BE2C (cell line): ENCODE measurements at regions not wholly inside any gene's neighbourhood (a gene's known extent, or its start where the extent isn't known, plus 50 kb on each side); places are given as distances from the start of the nearest gene placed in this dataset.
A peak's percentile ranks its signal among the peaks of the same experiment; 100 is the strongest.

Source experiments
- DNase-seq: peaks from one replicate; pipeline ENCODE4 v3.0.0-alpha.2; 2020
- H3K27me3 ChIP-seq: fragments of 250-450 bp; sonication (Bioruptor Pico); 2 replicates; pipeline ENCODE4 v1.5.1; 2020; ENCODE audit warnings: mild to moderate bottlenecking
- H3K36me3 ChIP-seq: fragments of 250-450 bp; sonication (Bioruptor Pico); 2 replicates; pipeline ENCODE4 v1.5.1; 2020; ENCODE audit warnings: mild to moderate bottlenecking
- H3K4me1 ChIP-seq: fragments of 250-450 bp; sonication (Bioruptor Pico); 2 replicates; pipeline ENCODE4 v1.5.1; 2020
- H3K4me3 ChIP-seq: 2 replicates; pipeline ENCODE4 v1.5.1; 2011; ENCODE audit warnings: low read depth, low read length
- H3K9me3 ChIP-seq: fragments of 250-450 bp; sonication (Bioruptor Pico); 2 replicates; pipeline ENCODE4 v1.5.1; 2020
- TF ChIP-seq, protein P1 (sequence below): IDR thresholded peaks from 2 replicates; pipeline ENCODE4 v1.5.1; 2012; ENCODE audit warnings: mild to moderate bottlenecking, low read depth, low read length

DNA sequence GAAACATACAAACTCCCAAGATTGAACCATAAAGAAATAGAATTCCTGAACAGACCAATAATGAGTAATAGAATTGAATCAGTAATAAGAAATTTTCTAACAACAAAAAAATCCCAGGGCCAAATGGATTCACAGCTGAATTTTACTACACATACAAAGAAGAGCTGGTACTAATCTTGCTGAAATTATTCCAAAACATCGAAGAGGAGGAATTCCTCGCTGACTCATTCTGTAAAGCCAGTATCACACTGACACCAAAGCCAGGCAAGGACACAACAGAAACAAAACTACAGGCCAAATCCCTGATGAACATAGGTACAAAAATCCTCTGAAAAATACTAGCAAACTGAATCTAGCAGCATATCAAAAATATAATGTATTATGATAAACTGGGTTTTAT is 367.8 kb upstream of the CLEC14A start:
- no peaks in the 10 kb centered on the region for H3K9me3 ChIP-seq
- no peaks in the 10 kb centered on the region for H3K36me3 ChIP-seq
- no peaks in the 10 kb centered on the region for H3K27me3 ChIP-seq
- TF ChIP-seq, protein P1, sequence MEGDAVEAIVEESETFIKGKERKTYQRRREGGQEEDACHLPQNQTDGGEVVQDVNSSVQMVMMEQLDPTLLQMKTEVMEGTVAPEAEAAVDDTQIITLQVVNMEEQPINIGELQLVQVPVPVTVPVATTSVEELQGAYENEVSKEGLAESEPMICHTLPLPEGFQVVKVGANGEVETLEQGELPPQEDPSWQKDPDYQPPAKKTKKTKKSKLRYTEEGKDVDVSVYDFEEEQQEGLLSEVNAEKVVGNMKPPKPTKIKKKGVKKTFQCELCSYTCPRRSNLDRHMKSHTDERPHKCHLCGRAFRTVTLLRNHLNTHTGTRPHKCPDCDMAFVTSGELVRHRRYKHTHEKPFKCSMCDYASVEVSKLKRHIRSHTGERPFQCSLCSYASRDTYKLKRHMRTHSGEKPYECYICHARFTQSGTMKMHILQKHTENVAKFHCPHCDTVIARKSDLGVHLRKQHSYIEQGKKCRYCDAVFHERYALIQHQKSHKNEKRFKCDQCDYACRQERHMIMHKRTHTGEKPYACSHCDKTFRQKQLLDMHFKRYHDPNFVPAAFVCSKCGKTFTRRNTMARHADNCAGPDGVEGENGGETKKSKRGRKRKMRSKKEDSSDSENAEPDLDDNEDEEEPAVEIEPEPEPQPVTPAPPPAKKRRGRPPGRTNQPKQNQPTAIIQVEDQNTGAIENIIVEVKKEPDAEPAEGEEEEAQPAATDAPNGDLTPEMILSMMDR: no peak
- DNase-seq: no peak
- H3K4me3 ChIP-seq: no peak overlapping the region
- H3K4me1 ChIP-seq: no peaks in the 10 kb centered on the region

DNA sequence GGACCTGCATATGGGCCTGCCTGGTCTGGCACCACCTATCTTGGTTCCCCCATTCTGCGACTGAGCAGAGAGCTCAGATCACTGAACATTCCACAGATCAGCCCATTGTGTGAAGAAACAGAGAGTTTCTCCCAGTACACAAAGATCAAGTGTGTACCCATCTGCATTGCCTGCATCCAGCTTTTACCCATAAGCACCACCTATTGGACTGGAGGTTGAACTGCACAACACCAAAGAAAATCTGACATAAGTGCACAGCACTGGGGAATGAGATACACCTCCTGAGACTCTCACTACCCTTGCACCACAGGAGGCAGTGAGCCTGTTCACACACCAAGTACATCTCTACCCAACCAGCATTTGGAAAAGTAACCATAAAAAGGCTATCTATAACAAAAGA is 362.6 kb upstream of the CLEC14A start:
- Histone ChIP-seq H3K9me3 (0 out of 2 replicates have a peak, but pooled peaks cover 2% of the 10 kb centered on the region), H3K4me1 (no peaks in the 10 kb centered on the region; the same call in 1 of the 2 replicates), H3K27me3 (no peaks in the 10 kb centered on the region), H3K36me3 (no peaks in the 10 kb centered on the region), H3K4me3 (no peak overlapping the region)
- TF ChIP-seq, protein P1: peak; percentile 52
- no peak for DNase-seq

DNA sequence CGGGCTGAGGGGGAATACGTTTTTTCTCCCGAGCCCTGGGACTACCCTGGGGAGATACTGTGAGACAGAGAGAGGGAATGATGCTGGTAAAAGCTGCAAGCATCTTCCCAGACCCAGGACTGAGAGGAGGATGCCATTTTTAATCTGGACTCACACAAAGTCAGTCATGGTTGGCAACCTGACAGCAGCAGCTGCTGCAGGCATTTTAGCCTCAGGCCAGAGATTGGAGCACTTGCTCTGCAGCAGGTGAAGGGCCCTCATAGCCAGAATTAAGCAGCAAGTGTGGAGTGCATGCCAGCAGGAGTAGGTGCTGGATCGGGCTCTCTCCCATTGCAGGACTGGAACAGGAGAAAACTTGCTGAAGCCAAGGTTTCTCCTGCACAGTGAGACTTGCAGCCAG is 361.1 kb upstream of the CLEC14A start:
- TF ChIP-seq, protein P1: no peak

DNA sequence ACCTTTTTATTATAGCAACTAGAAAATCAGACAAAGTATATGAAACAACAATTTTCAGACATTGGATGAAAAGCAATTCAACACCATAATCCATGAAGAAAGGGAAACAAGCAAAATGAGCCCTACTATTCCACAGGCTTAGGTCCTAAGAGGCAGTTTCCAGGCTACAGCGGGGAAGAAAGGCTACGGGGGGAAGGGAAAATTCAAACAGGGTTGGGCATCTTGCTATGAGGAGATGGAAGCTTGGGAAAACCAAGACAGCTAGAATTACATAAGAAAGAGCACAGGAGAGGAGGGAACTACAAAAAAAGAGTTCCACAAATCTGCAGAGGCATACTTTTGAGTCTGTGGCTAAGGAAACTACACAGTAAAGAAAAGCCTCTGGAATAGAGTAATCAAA is 356.0 kb upstream of the CLEC14A start:
- Histone ChIP-seq H3K27me3 (no peaks in the 10 kb centered on the region), H3K9me3 (no peaks in the 10 kb centered on the region), H3K4me3 (no peak overlapping the region), H3K4me1 (no peaks in the 10 kb centered on the region; the same call in 1 of the 2 replicates), H3K36me3 (no peaks in the 10 kb centered on the region)
- DNase-seq: no peak
- TF ChIP-seq, protein P1: no peak

More for the DNA sequence above, 361.1 kb upstream of the CLEC14A start:
- Histone ChIP-seq H3K4me3 (no peak overlapping the region), H3K4me1 (no peaks in the 10 kb centered on the region; the same call in 1 of the 2 replicates), H3K27me3 (no peaks in the 10 kb centered on the region), H3K9me3 (0 out of 2 replicates have a peak, but pooled peaks cover 2% of the 10 kb centered on the region), H3K36me3 (no peaks in the 10 kb centered on the region)
- DNase-seq: peak; percentile 64

DNA sequence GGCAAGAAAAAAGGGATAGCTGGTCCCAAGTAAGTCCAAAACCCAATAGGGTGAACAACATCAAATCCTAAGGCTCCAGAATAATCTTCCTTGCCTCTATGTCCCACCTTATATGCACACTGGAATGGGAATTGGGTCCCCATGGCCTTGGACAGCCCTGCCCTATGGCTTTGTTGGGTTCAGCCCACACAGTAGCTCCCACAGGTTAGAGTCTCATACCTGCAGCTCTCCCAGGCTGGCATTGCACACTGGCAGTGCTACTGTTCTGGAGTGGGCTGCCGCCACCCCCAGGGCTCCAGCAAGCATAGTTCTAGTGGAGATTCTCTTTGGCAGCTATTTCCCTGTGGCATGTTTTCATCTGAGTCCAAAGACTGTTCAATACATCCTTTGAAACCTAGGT is 352.4 kb upstream of the CLEC14A start:
- DNase-seq: no peak
- Histone ChIP-seq H3K36me3 (no peaks in the 10 kb centered on the region), H3K4me1 (no peaks in the 10 kb centered on the region), H3K9me3 (no peaks in the 10 kb centered on the region), H3K27me3 (no peaks in the 10 kb centered on the region), H3K4me3 (no peak overlapping the region)
- TF ChIP-seq, protein P1: no peak

DNA sequence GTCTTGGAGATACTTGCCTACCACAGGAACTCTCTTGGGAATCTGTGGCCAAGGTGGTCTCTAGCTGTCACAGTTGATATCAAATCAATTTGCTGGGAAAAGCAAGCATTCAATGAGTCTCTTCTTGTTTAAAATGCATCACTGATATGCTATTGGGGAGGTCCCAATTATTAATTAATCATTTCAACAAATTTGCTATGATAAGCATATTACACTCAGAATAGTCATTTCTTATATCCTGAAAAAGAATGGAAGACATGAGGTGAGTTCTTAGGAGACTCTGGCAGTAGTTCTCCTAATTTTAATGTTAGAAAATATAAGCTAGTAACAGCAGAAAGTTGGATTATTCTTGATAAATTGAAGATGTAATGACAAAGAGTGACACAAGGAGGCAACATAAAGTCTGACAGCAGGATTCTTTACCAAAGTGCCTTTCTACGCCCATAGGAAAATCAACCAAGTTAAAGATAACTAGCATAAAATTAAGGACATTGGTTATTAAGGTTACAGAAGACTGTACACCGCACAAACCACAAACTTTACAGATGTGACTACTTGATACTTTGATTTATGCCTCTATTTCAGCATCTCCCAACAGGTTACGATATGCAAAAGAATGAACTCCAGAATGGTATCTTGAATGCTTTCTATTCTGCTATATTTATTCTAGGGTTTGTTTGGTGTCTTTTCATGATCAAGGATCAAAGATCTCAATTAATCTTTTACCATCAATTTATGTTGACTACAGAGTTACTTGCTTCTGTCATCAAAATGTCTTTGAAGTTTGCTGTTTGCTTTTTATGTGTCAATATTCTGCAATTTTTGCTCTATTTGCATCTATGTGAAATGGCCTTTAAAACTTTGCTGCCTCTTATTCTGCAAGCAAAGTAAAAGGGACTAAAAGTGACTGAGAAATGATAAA is 349.6 kb upstream of the CLEC14A start:
- H3K36me3 ChIP-seq: no peaks in the 10 kb centered on the region
- no peak for DNase-seq
- TF ChIP-seq, protein P1: peak; percentile 56; the same call in 1 of the 2 replicates
- H3K4me1 ChIP-seq: no peaks in the 10 kb centered on the region
- no peaks in the 10 kb centered on the region for H3K27me3 ChIP-seq
- no peaks in the 10 kb centered on the region; the same call in 1 of the 2 replicates for H3K9me3 ChIP-seq
- H3K4me3 ChIP-seq: no peak overlapping the region
